ENCODE measurements at regions not wholly inside any gene's neighbourhood (a gene's known extent, or its start where the extent isn't known, plus 50 kb on each side); places are given as distances from the start of the nearest gene placed in this dataset.

DNA sequence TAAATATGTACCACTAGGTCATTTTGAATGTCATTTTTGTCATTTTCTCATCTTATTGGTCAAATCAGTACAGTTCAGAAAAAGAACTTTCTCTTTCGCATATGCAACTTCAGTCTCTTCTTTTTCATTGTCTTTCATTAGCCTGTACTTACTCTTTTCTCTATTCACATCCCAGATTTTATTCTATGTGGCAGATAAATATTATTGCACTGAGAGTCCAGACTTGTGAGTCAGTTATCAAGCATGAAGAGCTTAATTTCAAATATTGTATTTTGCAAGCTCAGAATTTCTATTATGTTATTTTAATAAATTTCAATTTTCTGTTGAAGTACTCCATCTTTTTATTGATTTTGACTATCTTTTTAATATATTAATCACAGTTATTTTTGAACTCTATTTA, 105.2 kb upstream of the PALMD start:
- no peak overlapping the region for H3K56ac ChIP-seq (replicated peaks; ENCODE audit: insufficient read length, low read depth, low read length)
- H4K5ac ChIP-seq (ENCODE audit: insufficient read length, low read depth, low read length), result no peak overlapping the region
- H3K9ac ChIP-seq (replicated peaks in 1 of 4; ENCODE audit: extremely low read depth in 1 of 4, low read depth in 3 of 4, low read length in 3 of 4), result no peak overlapping the region
- no peak overlapping the region for H3K4ac ChIP-seq (replicated peaks; ENCODE audit: insufficient read length, low read depth, low read length)
- no peak overlapping the region for H3K14ac ChIP-seq (ENCODE audit: insufficient read length)
- ChIA-PET CTCF (ENCODE audit: partially characterized antibody) (interaction anchor here (1.6 kb wide), 1 partner anchor 14 kb away, joined by 3 read pairs; no protein-coding TSS in a partner anchor), POLR2A (ENCODE audit: partially characterized antibody) (no interaction called here)
- peaks cover 0 to 8% of the 10 kb centered on the region in 2 experiments for H3K9me3 ChIP-seq (ENCODE audit: insufficient read depth in 2 of 2, low read depth in 1 of 2, low read length in 1 of 2)
- no peak overlapping the region for H4K8ac ChIP-seq (ENCODE audit: extremely low read depth, insufficient read depth, low read length)
- H3K4me2 ChIP-seq (ENCODE audit: insufficient read depth in 1 of 2, low read depth in 2 of 2, low read length in 2 of 2), result no peak overlapping the region
- no peak overlapping the region for H3K4me3 ChIP-seq (ENCODE audit: extremely low read depth in 1 of 4, insufficient read depth in 2 of 4, low read depth in 3 of 4, low read length in 4 of 4)
- no peak overlapping the region for H2BK120ac ChIP-seq (replicated peaks; ENCODE audit: low read depth, low read length)
- H2BK12ac ChIP-seq (ENCODE audit: low read depth, low read length), result no peak overlapping the region
- no peaks in the 10 kb centered on the region for H4K20me1 ChIP-seq (replicated peaks in 1 of 2; ENCODE audit: control insufficient read depth in 1 of 2, insufficient read depth in 2 of 2, low read length in 2 of 2)
- H3K27ac ChIP-seq (ENCODE audit: low read depth, low read length), result no peak overlapping the region
- 84% methylated on average over 1 of the region's 1 CpG; no CpG with 5 or more reads in 1 of the 2 experiments for WGBS, 2 experiments (ENCODE audit: extremely low coverage in 1 of 2, insufficient coverage in 1 of 2, insufficient read length in 1 of 2, insufficient replicate concordance in 2 of 2, low coverage in 1 of 2, low lambda C conversion rate in 2 of 2, missing lambda C conversion rate in 1 of 2)
- no peak overlapping the region for H3K18ac ChIP-seq (ENCODE audit: extremely low read depth, low read length)
- DNase-seq (ENCODE audit: low read depth in 1 of 2, low spot score in 2 of 2) (no peak), FAIRE-seq (no peak)
- no peaks in the 10 kb centered on the region for H3K79me1 ChIP-seq (ENCODE audit: low read depth, low read length)
- no peak overlapping the region for H3K23ac ChIP-seq (ENCODE audit: insufficient read length)
- no peak overlapping the region for H2AFZ ChIP-seq (ENCODE audit: low read length)
- H2AK5ac ChIP-seq (ENCODE audit: low read depth, low read length), result no peak overlapping the region
- no peaks in the 10 kb centered on the region for H3K23me2 ChIP-seq (ENCODE audit: low read depth, low read length)
- H3K4me1 ChIP-seq (replicated peaks in 1 of 4; ENCODE audit: control insufficient read depth in 3 of 4, insufficient read depth in 4 of 4, low read length in 3 of 4), result no peaks in the 10 kb centered on the region
- H2BK5ac ChIP-seq (ENCODE audit: low read depth, low read length), result no peak overlapping the region
- no peaks in the 10 kb centered on the region for H3K79me2 ChIP-seq (ENCODE audit: control insufficient read depth in 1 of 2, insufficient read depth in 2 of 2, low read length in 2 of 2)
- H3K36me3 ChIP-seq (ENCODE audit: control insufficient read depth in 2 of 4, insufficient read depth in 4 of 4, low read length in 3 of 4), result no peaks in the 10 kb centered on the region
- no peak overlapping the region for H2BK20ac ChIP-seq (ENCODE audit: low read length)
- no peak overlapping the region for H4K91ac ChIP-seq (replicated peaks; ENCODE audit: insufficient read length, low read length)
- H3K27me3 ChIP-seq (replicated peaks in 1 of 4; ENCODE audit: control insufficient read depth in 3 of 4, extremely low read depth in 1 of 4, insufficient read depth in 3 of 4, low read length in 3 of 4), result no peaks in the 10 kb centered on the region
- H2BK15ac ChIP-seq (ENCODE audit: low read length), result no peak overlapping the region
- TF ChIP-seq PHF8 (conservative IDR thresholded peaks at IDR 0.05; ENCODE audit: low read depth, low read length), result no peak
